ENCODE measurements at regions not wholly inside any gene's neighbourhood (a gene's known extent, or its start where the extent isn't known, plus 50 kb on each side); places are given as distances from the start of the nearest gene placed in this dataset.

DNA sequence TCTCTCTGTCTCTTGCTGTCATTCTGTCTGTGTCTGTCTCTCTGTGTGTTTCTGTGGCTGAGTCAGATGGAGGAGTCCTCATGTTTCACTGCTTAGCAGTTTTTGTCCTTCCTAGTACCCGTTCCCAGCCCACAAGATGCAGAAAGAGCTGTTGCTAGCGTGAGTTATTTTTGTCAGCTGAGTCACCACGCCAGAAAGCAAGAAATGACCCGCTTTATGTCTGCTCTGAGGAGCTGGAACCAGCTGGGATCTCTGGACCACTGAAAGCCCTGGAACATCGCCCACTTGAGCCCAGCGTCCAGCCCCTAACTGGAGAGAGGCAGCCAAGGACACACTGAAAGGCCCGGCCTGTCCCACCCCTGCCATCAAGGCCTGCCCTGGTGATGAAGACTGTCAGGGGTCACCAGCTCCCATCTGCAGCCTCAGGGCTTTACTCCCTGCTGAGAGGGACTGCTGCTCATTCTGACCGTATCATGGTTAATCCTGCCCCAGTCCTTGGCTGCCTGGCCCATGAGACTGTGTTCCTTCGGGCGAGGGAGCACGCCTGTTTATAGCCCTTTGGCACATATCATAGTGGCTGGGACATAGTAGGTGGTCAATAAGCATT lies 101.7 kb upstream of the TPM1 start:
- TF ChIP-seq POLR2A (IDR thresholded peaks at IDR 0.05; ENCODE audit: low read depth, low read length) (no peak), SPI1 (IDR thresholded peaks at IDR 0.05; ENCODE audit: low read depth, low read length) (no peak)
